ENCODE measurements at regions not wholly inside any gene's neighbourhood (a gene's known extent, or its start where the extent isn't known, plus 50 kb on each side); places are given as distances from the start of the nearest gene placed in this dataset.

DNA sequence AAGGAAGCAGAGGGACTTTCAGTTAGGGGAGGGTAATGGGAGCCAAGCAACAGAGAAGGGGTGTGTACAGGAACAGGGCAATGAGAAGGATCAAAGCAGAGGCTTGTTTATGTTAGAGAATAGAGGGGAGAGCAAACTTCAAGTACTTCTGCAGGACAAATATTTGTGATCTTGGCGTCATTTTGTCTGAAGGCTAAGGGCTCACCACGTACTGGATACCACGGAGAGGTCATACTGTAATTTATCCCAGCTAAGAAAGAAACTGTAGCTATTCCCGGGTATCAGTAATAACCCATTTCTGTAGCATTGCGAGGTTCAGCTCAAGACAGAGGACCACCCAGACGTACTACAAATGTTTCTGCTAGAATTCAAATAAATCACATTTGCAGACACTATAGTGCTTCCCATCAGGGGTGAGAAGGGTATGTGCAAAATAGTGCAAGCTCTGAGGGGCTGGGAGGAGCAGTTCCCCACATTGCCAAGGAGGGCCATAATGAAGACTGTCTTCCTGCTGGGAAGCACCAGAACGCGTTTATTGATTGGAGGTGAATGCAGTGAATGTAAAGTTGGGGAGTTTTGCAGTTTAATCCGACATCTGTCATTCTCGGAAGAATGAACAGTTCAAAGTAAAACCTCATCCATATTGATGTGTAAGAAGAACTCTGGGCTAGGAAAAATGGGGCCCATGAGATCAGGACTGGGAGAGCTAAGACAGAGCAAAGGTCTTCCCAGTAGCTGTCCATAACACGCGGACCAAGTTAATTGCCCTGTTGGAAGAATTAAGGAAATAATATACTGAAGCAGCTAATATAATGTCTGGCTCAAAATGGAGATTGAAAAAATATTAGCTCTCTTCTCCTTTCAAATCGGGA is 136.9 kb downstream of the RWDD3 start:
- TF ChIP-seq, protein P1, sequence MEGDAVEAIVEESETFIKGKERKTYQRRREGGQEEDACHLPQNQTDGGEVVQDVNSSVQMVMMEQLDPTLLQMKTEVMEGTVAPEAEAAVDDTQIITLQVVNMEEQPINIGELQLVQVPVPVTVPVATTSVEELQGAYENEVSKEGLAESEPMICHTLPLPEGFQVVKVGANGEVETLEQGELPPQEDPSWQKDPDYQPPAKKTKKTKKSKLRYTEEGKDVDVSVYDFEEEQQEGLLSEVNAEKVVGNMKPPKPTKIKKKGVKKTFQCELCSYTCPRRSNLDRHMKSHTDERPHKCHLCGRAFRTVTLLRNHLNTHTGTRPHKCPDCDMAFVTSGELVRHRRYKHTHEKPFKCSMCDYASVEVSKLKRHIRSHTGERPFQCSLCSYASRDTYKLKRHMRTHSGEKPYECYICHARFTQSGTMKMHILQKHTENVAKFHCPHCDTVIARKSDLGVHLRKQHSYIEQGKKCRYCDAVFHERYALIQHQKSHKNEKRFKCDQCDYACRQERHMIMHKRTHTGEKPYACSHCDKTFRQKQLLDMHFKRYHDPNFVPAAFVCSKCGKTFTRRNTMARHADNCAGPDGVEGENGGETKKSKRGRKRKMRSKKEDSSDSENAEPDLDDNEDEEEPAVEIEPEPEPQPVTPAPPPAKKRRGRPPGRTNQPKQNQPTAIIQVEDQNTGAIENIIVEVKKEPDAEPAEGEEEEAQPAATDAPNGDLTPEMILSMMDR (IDR thresholded peaks at IDR 0.05) = no peak
- Mint-ChIP-seq H3K9me3 (peaks cover 5 to 11% of the 10 kb centered on the region in 2 donors), H3K27ac (no peak overlapping the region), H3K36me3 (no peaks in the 10 kb centered on the region), H3K4me1 (no peaks in the 10 kb centered on the region), H3K27me3 (ENCODE audit: low read depth in 2 of 2) (no peaks in the 10 kb centered on the region), H3K4me3 (no peak overlapping the region)
- Histone ChIP-seq H3K4me1 (ENCODE audit: control insufficient read depth, insufficient read depth, low read length) (no peaks in the 10 kb centered on the region), H3K4me3 (ENCODE audit: low read length) (no peak overlapping the region), H3K36me3 (ENCODE audit: control insufficient read depth, insufficient read depth, low read length) (no peaks in the 10 kb centered on the region), H3K27ac (ENCODE audit: low read length) (no peak overlapping the region), H3K27me3 (ENCODE audit: control insufficient read depth, insufficient read depth, low read length) (no peaks in the 10 kb centered on the region), H3K9me3 (ENCODE audit: control insufficient read depth, insufficient read depth, low read length) (peaks cover 8% of the 10 kb centered on the region)
- intact Hi-C loops (cut with micrococcal nuclease) = no loop called here
- DNase-seq (no peak), ATAC-seq (no peak)
- WGBS (ENCODE audit: insufficient coverage) = 90% methylated on average over 13 of the region's 13 CpGs

DNA sequence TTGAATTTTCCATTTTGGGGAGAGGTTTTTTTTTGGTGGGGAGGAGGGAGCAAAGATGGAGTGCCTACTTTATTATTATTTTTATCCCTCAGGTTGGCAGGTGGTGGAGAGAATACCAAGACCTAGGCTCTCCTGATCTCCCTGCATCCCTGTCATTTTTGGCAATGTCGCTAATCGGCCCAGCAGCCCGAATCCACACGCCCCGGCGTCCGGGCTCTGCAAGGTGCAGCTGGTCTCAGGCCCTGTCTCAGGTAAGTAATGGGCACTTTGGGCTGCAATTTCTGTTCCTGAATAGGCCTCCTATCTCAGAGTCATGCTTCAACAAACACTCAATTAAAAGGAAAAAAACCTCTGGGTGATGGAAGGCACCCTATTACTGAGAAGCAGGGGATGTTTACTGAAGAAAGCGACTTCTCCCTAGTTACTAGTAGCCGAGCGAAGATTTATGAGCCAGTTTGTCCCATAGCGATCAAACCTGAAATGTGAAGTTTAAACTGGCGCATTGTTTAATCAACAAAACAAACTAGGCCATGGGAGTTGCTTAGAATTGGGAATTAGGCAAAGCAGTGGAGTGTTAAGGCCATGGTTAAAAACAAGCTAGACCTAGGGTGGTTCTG is 137.8 kb downstream of the RWDD3 start:
- H3K9me3 ChIP-seq (ENCODE audit: control insufficient read depth, insufficient read depth, low read length) = peaks cover 8% of the 10 kb centered on the region
- Mint-ChIP-seq H3K9me3 (peaks cover 5 to 10% of the 10 kb centered on the region in 2 donors), H3K4me1 (no peaks in the 10 kb centered on the region), H3K27me3 (ENCODE audit: low read depth in 2 of 2) (no peaks in the 10 kb centered on the region), H3K4me3 (no peak overlapping the region), H3K36me3 (no peaks in the 10 kb centered on the region), H3K27ac (no peak overlapping the region)
- no peak overlapping the region for H3K4me3 ChIP-seq (ENCODE audit: low read length)
- intact Hi-C loops (cut with micrococcal nuclease) = no loop called here
- no peak overlapping the region for H3K27ac ChIP-seq (ENCODE audit: low read length)
- H3K4me1 ChIP-seq (ENCODE audit: control insufficient read depth, insufficient read depth, low read length) = no peaks in the 10 kb centered on the region
- 94% methylated on average over 12 of the region's 12 CpGs for WGBS (ENCODE audit: insufficient coverage)
- ATAC-seq (no peak), DNase-seq (no peak)
- no peaks in the 10 kb centered on the region for H3K27me3 ChIP-seq (ENCODE audit: control insufficient read depth, insufficient read depth, low read length)
- TF ChIP-seq, protein P1 (IDR thresholded peaks at IDR 0.05) = no peak
- H3K36me3 ChIP-seq (ENCODE audit: control insufficient read depth, insufficient read depth, low read length) = no peaks in the 10 kb centered on the region

DNA sequence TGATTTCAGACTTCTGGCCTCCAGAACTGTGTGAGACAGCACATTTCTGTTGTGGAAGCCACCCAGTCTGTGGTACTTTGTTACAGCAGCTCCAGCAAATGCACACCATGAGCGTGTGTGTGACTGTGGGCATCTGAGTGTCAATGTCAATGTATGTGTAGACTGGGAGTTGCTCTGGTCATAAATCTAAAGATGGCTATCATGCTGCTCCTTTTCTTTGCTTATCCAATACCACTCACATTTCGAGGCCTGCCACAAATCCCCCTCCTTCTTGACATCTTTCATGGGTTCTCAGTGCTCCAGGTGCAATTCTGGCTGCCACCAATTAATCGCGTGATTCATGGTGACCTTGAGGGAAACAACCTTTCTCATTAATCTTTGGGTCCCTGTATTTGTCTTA is 141.2 kb downstream of the RWDD3 start:
- peaks cover 8% of the 10 kb centered on the region for H3K9me3 ChIP-seq (ENCODE audit: control insufficient read depth, insufficient read depth, low read length)
- DNase-seq (no peak), ATAC-seq (no peak)
- no peaks in the 10 kb centered on the region for H3K27me3 ChIP-seq (ENCODE audit: control insufficient read depth, insufficient read depth, low read length)
- TF ChIP-seq, protein P1 (IDR thresholded peaks at IDR 0.05) = no peak
- H3K27me3 Mint-ChIP-seq (ENCODE audit: low read depth in 2 of 2) = no peaks in the 10 kb centered on the region
- no peak overlapping the region for H3K27ac Mint-ChIP-seq
- H3K4me3 Mint-ChIP-seq = no peak overlapping the region
- H3K4me3 ChIP-seq (ENCODE audit: low read length) = no peak overlapping the region
- no peaks in the 10 kb centered on the region for H3K36me3 Mint-ChIP-seq
- H3K9me3 Mint-ChIP-seq = peaks cover 6 to 10% of the 10 kb centered on the region in 2 donors
- intact Hi-C loops (cut with micrococcal nuclease) = no loop called here
- H3K27ac ChIP-seq (ENCODE audit: low read length) = no peak overlapping the region
- H3K36me3 ChIP-seq (ENCODE audit: control insufficient read depth, insufficient read depth, low read length) = no peaks in the 10 kb centered on the region
- no peaks in the 10 kb centered on the region for H3K4me1 Mint-ChIP-seq
- H3K4me1 ChIP-seq (ENCODE audit: control insufficient read depth, insufficient read depth, low read length) = no peaks in the 10 kb centered on the region
- 82% methylated on average over 4 of the region's 4 CpGs for WGBS (ENCODE audit: insufficient coverage)
